Chondrocyte (in vitro differentiated cells): ENCODE measurements at regions not wholly inside any gene's neighbourhood (a gene's known extent, or its start where the extent isn't known, plus 50 kb on each side); places are given as distances from the start of the nearest gene placed in this dataset.
A peak's percentile ranks its signal among the peaks of the same experiment; 100 is the strongest.

ENCODE experiments used
- DNase-seq: peaks from one replicate; pipeline ENCODE4 v3.0.0; 2021; ENCODE audit warnings: mixed read lengths, low spot score
- H3K27ac Mint-ChIP-seq: one replicate; pipeline ENCODE4 v1.8.0; 2021; ENCODE audit warnings: mild to moderate bottlenecking, moderate library complexity, mixed read lengths; ENCODE audit not compliant: unreplicated experiment
- H3K27me3 Mint-ChIP-seq: 2 replicates; pipeline ENCODE4 v1.8.0; 2021; ENCODE audit warnings: low read depth, mixed read lengths
- H3K36me3 Mint-ChIP-seq: 2 replicates; pipeline ENCODE4 v1.8.0; 2021; ENCODE audit warnings: low read depth, mixed read lengths
- H3K4me1 Mint-ChIP-seq: 2 replicates; pipeline ENCODE4 v1.8.0; 2021; ENCODE audit warnings: low read depth, mild to moderate bottlenecking, mixed read lengths
- H3K4me3 Mint-ChIP-seq: one replicate; pipeline ENCODE4 v1.8.0; 2021; ENCODE audit warnings: mild to moderate bottlenecking, moderate library complexity, mixed read lengths; ENCODE audit not compliant: unreplicated experiment
- H3K9me3 Mint-ChIP-seq: 2 replicates; pipeline ENCODE4 v1.8.0; 2021; ENCODE audit warnings: low read depth, mixed read lengths
- CTCF ChIP-seq: fragments of 200-600 bp; sonication (generic); IDR thresholded peaks from 2 replicates; pipeline ENCODE4 v1.5.0; 2021; ENCODE audit warnings: antibody characterized with exemption, mild to moderate bottlenecking, moderate library complexity

GRCh38 chr6:21392177-21392576, 201.4 kb upstream of the SOX4 start:
- no peak for DNase-seq
- no peaks in the 10 kb centered on the region for H3K27me3 Mint-ChIP-seq
- no peaks in the 10 kb centered on the region for H3K9me3 Mint-ChIP-seq
- no peaks in the 10 kb centered on the region for H3K36me3 Mint-ChIP-seq
- H3K4me1 Mint-ChIP-seq: peaks cover 30% of the 10 kb centered on the region
- no peak overlapping the region for H3K27ac Mint-ChIP-seq
- TF ChIP-seq CTCF: no peak
- H3K4me3 Mint-ChIP-seq: no peak overlapping the region

- H3K9me3 Mint-ChIP-seq: no peaks in the 10 kb centered on the region
- no peak overlapping the region for H3K4me3 Mint-ChIP-seq
- H3K27ac Mint-ChIP-seq: peak overlapping the region; percentile 77
- no peaks in the 10 kb centered on the region for H3K27me3 Mint-ChIP-seq
- DNase-seq: no peak
- H3K36me3 Mint-ChIP-seq: no peaks in the 10 kb centered on the region
- H3K4me1 Mint-ChIP-seq: peaks cover 30% of the 10 kb centered on the region
- no peak for TF ChIP-seq CTCF
Measured at GRCh38 chr6:21393441-21394165, 199.9 kb upstream of the SOX4 start.

GRCh38 chr6:21395121-21395520, 198.4 kb upstream of the SOX4 start:
- TF ChIP-seq CTCF: no peak
- Mint-ChIP-seq H3K27ac (no peak overlapping the region), H3K4me1 (peaks cover 30% of the 10 kb centered on the region), H3K27me3 (no peaks in the 10 kb centered on the region), H3K36me3 (no peaks in the 10 kb centered on the region), H3K4me3 (no peak overlapping the region), H3K9me3 (no peaks in the 10 kb centered on the region)
- DNase-seq: no peak

GRCh38 chr6:21396313-21396712, 197.2 kb upstream of the SOX4 start:
- no peak for DNase-seq
- Mint-ChIP-seq H3K9me3 (no peaks in the 10 kb centered on the region), H3K36me3 (no peaks in the 10 kb centered on the region), H3K4me3 (no peak overlapping the region), H3K4me1 (peaks cover 30% of the 10 kb centered on the region), H3K27me3 (no peaks in the 10 kb centered on the region), H3K27ac (no peak overlapping the region)
- TF ChIP-seq CTCF: no peak

- Mint-ChIP-seq H3K4me1 (peaks cover 20% of the 10 kb centered on the region), H3K27me3 (no peaks in the 10 kb centered on the region), H3K9me3 (no peaks in the 10 kb centered on the region), H3K4me3 (no peak overlapping the region), H3K36me3 (no peaks in the 10 kb centered on the region), H3K27ac (no peak overlapping the region)
- TF ChIP-seq CTCF: no peak
- DNase-seq: no peak
Measured at GRCh38 chr6:21398741-21399325, 194.7 kb upstream of the SOX4 start.
